ENCODE measurements at regions not wholly inside any gene's neighbourhood (a gene's known extent, or its start where the extent isn't known, plus 50 kb on each side); places are given as distances from the start of the nearest gene placed in this dataset.

- TF ChIP-seq TAF1 (conservative IDR thresholded peaks at IDR 0.05): no peak
- TF ChIP-seq CTCF (IDR thresholded peaks at IDR 0.05; ENCODE audit: low read depth, low read length, missing input control): no peak
- no peak for TF ChIP-seq MAX (IDR thresholded peaks at IDR 0.05)
- no peak for TF ChIP-seq FOXA2 (IDR thresholded peaks at IDR 0.05)
- TF ChIP-seq YY1 (IDR thresholded peaks at IDR 0.05): no peak
- TF ChIP-seq, protein P1, sequence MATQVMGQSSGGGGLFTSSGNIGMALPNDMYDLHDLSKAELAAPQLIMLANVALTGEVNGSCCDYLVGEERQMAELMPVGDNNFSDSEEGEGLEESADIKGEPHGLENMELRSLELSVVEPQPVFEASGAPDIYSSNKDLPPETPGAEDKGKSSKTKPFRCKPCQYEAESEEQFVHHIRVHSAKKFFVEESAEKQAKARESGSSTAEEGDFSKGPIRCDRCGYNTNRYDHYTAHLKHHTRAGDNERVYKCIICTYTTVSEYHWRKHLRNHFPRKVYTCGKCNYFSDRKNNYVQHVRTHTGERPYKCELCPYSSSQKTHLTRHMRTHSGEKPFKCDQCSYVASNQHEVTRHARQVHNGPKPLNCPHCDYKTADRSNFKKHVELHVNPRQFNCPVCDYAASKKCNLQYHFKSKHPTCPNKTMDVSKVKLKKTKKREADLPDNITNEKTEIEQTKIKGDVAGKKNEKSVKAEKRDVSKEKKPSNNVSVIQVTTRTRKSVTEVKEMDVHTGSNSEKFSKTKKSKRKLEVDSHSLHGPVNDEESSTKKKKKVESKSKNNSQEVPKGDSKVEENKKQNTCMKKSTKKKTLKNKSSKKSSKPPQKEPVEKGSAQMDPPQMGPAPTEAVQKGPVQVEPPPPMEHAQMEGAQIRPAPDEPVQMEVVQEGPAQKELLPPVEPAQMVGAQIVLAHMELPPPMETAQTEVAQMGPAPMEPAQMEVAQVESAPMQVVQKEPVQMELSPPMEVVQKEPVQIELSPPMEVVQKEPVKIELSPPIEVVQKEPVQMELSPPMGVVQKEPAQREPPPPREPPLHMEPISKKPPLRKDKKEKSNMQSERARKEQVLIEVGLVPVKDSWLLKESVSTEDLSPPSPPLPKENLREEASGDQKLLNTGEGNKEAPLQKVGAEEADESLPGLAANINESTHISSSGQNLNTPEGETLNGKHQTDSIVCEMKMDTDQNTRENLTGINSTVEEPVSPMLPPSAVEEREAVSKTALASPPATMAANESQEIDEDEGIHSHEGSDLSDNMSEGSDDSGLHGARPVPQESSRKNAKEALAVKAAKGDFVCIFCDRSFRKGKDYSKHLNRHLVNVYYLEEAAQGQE (IDR thresholded peaks at IDR 0.05): no peak
- no peak for TF ChIP-seq RAD21 (IDR thresholded peaks at IDR 0.05)
- no peak for TF ChIP-seq GABPA (IDR thresholded peaks at IDR 0.05 in 1 of 2, conservative IDR thresholded peaks at IDR 0.05 in 1 of 2)
- no peak for TF ChIP-seq JUND (IDR thresholded peaks at IDR 0.05)
- TF ChIP-seq EGR1 (IDR thresholded peaks at IDR 0.05; ENCODE audit: low read depth in 2 of 2): no peak
- no peak for TF ChIP-seq SP1 (IDR thresholded peaks at IDR 0.05)
- no peak for TF ChIP-seq ZBTB33 (IDR thresholded peaks at IDR 0.05)
- no peak for TF ChIP-seq ATF3 (IDR thresholded peaks at IDR 0.05)
- TF ChIP-seq NR2F2 (IDR thresholded peaks at IDR 0.05): no peak
Measured at GRCh38 chr14:87873741-87874140, 119.2 kb downstream of the GALC start.
